SK-N-SH (cell line): ENCODE measurements at regions not wholly inside any gene's neighbourhood (a gene's known extent, or its start where the extent isn't known, plus 50 kb on each side); places are given as distances from the start of the nearest gene placed in this dataset.

Experiments used
- CTCF ChIA-PET: fragments of 300-600, 350-600 bp; formaldehyde crosslinking; extraction: SDS; loops from one replicate; lab custom pipeline; 2021; lab: Yijun Ruan, JAX
- POLR2A ChIA-PET: fragments of 350-600 bp; sonication (Branson Sonifier 250); formaldehyde crosslinking; extraction: SDS; loops from one replicate; lab custom pipeline; 2020; ENCODE audit warnings: antibody characterized with exemption, inconsistent platforms; lab: Yijun Ruan, JAX
- DNase-seq: peaks from one replicate; pipeline ENCODE4 v3.0.0; 2012
- H2AFZ ChIP-seq: fragments of 200-600 bp; sonication (generic); 2 replicates; pipeline ENCODE4 v1.8.1; 2016; ENCODE audit warnings: antibody characterized with exemption, mild to moderate bottlenecking, low read depth
- H3F3A ChIP-seq: fragments of 200-600 bp; sonication (generic); replicated peaks from 2 replicates; pipeline ENCODE3; 2016; ENCODE audit warnings: antibody characterized with exemption, mild to moderate bottlenecking; ENCODE audit not compliant: insufficient read depth
- H3K27ac ChIP-seq, 2 experiments: fragments of 200-500 bp in 1 of 2; fragments of 200-600 bp in 1 of 2; sonication (Bioruptor generic) in 1 of 2; sonication (generic), shearing (Covaris generic) in 1 of 2; 2 replicates each; pipeline versions ENCODE4 v1.5.1 to v1.6.1; 2014 to 2016; ENCODE audit warnings: low read depth in 2 of 2, inconsistent platforms in 1 of 2, low read length in 1 of 2, mild to moderate bottlenecking in 1 of 2, mixed read lengths in 1 of 2
- H3K27me3 ChIP-seq: fragments of 200-600 bp; sonication (generic), shearing (Covaris generic); 2 replicates; pipeline ENCODE4 v1.6.1; 2016; ENCODE audit warnings: mixed run types; ENCODE audit not compliant: insufficient read depth
- H3K36me3 ChIP-seq, 2 experiments: fragments of 200-500 bp in 1 of 2; fragments of 200-600 bp in 1 of 2; sonication (Bioruptor generic) in 1 of 2; sonication (generic) in 1 of 2; replicated peaks in 1 of 2; 2 replicates each; pipeline versions ENCODE3 to v1.5.1; 2014 to 2016; ENCODE audit warnings: low read length in 1 of 2, mild to moderate bottlenecking in 1 of 2; ENCODE audit not compliant: insufficient read depth in 2 of 2, control insufficient read depth in 1 of 2
- H3K4me1 ChIP-seq, 2 experiments: fragments of 200-500 bp in 1 of 2; fragments of 200-600 bp in 1 of 2; sonication (Bioruptor generic) in 1 of 2; sonication (generic), shearing (Covaris generic) in 1 of 2; 2 replicates each; pipeline versions ENCODE4 v1.5.1 to v1.6.1; 2014 to 2016; ENCODE audit warnings: low read depth in 1 of 2, low read length in 1 of 2, mixed run types in 1 of 2; ENCODE audit not compliant: insufficient read depth in 2 of 2, control insufficient read depth in 1 of 2
- H3K4me2 ChIP-seq: fragments of 200-600 bp; sonication (generic), shearing (Covaris generic); 2 replicates; pipeline ENCODE4 v1.6.1; 2017; ENCODE audit warnings: mixed run types
- H3K4me3 ChIP-seq, 2 experiments: fragments of 200-500 bp in 1 of 2; fragments of 200-600 bp in 1 of 2; sonication (Bioruptor generic) in 1 of 2; sonication (generic), shearing (Covaris generic) in 1 of 2; 2 replicates each; pipeline versions ENCODE4 v1.5.1 to v1.8.1; 2014 to 2016; ENCODE audit warnings: low read depth in 2 of 2, inconsistent platforms in 1 of 2, low read length in 1 of 2, mild to moderate bottlenecking in 1 of 2, mixed read lengths in 1 of 2, moderate library complexity in 1 of 2
- H3K79me2 ChIP-seq: fragments of 200-600 bp; sonication (generic); 2 replicates; pipeline ENCODE4 v1.8.1; 2017; ENCODE audit warnings: mild to moderate bottlenecking; ENCODE audit not compliant: insufficient read depth
- H3K9ac ChIP-seq: fragments of 200-600 bp; sonication (generic); 2 replicates; pipeline ENCODE4 v1.6.1; 2017; ENCODE audit warnings: mixed run types
- H3K9me2 ChIP-seq: fragments of 200-600 bp; sonication (generic); 2 replicates; pipeline ENCODE4 v1.6.1; 2017; ENCODE audit warnings: mixed run types
- H3K9me3 ChIP-seq: fragments of 200-600 bp; sonication (generic); 2 replicates; pipeline ENCODE4 v1.6.1; 2017; ENCODE audit warnings: mixed run types, mild to moderate bottlenecking, moderate library complexity
- H4K20me1 ChIP-seq: fragments of 200-600 bp; sonication (generic); 2 replicates; pipeline ENCODE4 v1.6.1; 2017; ENCODE audit warnings: mild to moderate bottlenecking, mixed run types; ENCODE audit not compliant: insufficient read depth
- ELF1 ChIP-seq: IDR thresholded peaks from 2 replicates; pipeline ENCODE4 v1.4.0; 2012
- EZH2phosphoT487 ChIP-seq: fragments of 200-600 bp; sonication (generic); IDR thresholded peaks from 2 replicates; pipeline ENCODE4 v1.6.1; 2017; ENCODE audit warnings: low read depth, mixed run types, mild to moderate bottlenecking, antibody characterized with exemption, moderate library complexity, borderline replicate concordance
- FOXM1 ChIP-seq: IDR thresholded peaks from 2 replicates; pipeline ENCODE4 v1.4.0; 2012; ENCODE audit warnings: low read depth, mild to moderate bottlenecking
- GATA2 ChIP-seq: sonication (generic); formaldehyde crosslinking; IDR thresholded peaks from 2 replicates; pipeline ENCODE4 v1.5.0; 2020; ENCODE audit warnings: mild to moderate bottlenecking, missing genetic modification reagents
- MEF2A ChIP-seq: IDR thresholded peaks from 2 replicates; pipeline ENCODE4 v1.4.0; 2012; ENCODE audit warnings: low read depth, borderline replicate concordance
- MXI1 ChIP-seq: IDR thresholded peaks from 2 replicates; pipeline ENCODE4 v1.6.1; 2012; ENCODE audit warnings: mild to moderate bottlenecking, low read depth, low read length, improper control_type of control experiment
- NFIC ChIP-seq: IDR thresholded peaks from 2 replicates; pipeline ENCODE4 v1.4.0; 2012; ENCODE audit warnings: borderline replicate concordance
- NRF1 ChIP-seq: IDR thresholded peaks from 2 replicates; pipeline ENCODE4 v1.6.1; 2012; ENCODE audit warnings: low read depth, mild to moderate bottlenecking, low read length
- PBX3 ChIP-seq: IDR thresholded peaks from 2 replicates; pipeline ENCODE4; 2012
- POLR2AphosphoS5 ChIP-seq: IDR thresholded peaks from 2 replicates; pipeline ENCODE4 v1.6.1; 2012; ENCODE audit warnings: low read depth, low read length
- RFX5 ChIP-seq: IDR thresholded peaks from 2 replicates; pipeline ENCODE4 v1.6.1; 2012; ENCODE audit warnings: mild to moderate bottlenecking, improper control_type of control experiment, low read length
- RXRA ChIP-seq: IDR thresholded peaks from 2 replicates; pipeline ENCODE4 v1.4.0; 2012; ENCODE audit warnings: low read depth, mild to moderate bottlenecking, borderline replicate concordance
- SMC3 ChIP-seq: IDR thresholded peaks from 2 replicates; pipeline ENCODE4 v1.6.1; 2012; ENCODE audit warnings: low read depth, low read length, improper control_type of control experiment
- TAF1 ChIP-seq: IDR thresholded peaks from 2 replicates; pipeline ENCODE4 v1.6.1; 2012; ENCODE audit warnings: low read depth, mild to moderate bottlenecking, low read length, moderate library complexity, borderline replicate concordance
- TCF12 ChIP-seq: IDR thresholded peaks from 2 replicates; pipeline ENCODE4 v1.4.0; 2012
- YY1 ChIP-seq: IDR thresholded peaks from 2 replicates; pipeline ENCODE4 v1.4.0; 2012; ENCODE audit warnings: low read depth, mild to moderate bottlenecking
- ZBTB33 ChIP-seq: IDR thresholded peaks from 2 replicates; pipeline ENCODE4 v1.4.0; 2012; ENCODE audit warnings: low read depth, borderline replicate concordance
- TF ChIP-seq, protein P1 (sequence below): IDR thresholded peaks from 2 replicates; pipeline ENCODE4 v1.4.0; 2012; ENCODE audit warnings: low read depth, borderline replicate concordance
- TF ChIP-seq, protein P2 (sequence below): fragments of 200-600 bp; sonication (generic); IDR thresholded peaks from 2 replicates; pipeline ENCODE4 v1.6.1; 2017; ENCODE audit warnings: antibody characterized with exemption, mild to moderate bottlenecking, moderate library complexity

DNA sequence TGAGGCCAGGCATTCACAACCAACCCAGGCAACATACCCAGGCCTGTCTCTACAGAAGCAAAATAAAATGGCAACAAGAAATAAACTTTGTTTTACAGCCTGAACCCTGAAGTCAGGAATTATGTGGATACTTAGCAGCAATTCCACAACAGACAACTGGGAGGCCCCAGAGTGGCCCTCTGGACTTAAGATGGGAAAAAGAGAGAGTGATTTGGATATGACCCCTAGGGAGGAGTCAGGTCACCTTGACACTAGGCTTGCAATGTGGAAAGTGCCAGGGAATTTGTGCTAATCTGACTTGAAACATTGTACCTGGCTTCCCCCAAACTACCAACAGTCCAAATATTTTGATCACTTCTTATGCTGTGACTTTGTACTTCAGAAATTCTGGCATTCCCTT, 193.1 kb downstream of the PARM1 start:
- H3K4me1 ChIP-seq: no peaks in the 10 kb centered on the region
- H3F3A ChIP-seq: no peaks in the 10 kb centered on the region
- H3K27me3 ChIP-seq: no peaks in the 10 kb centered on the region
- no peaks in the 10 kb centered on the region for H3K79me2 ChIP-seq
- no peak overlapping the region for H2AFZ ChIP-seq
- no peaks in the 10 kb centered on the region for H3K9me2 ChIP-seq
- POLR2A ChIA-PET: no interaction called here
- no peaks in the 10 kb centered on the region for H4K20me1 ChIP-seq
- CTCF ChIA-PET: no interaction called here
- H3K4me3 ChIP-seq: no peak overlapping the region
- no peak for DNase-seq
- H3K36me3 ChIP-seq: no peaks in the 10 kb centered on the region
- no peak overlapping the region for H3K9ac ChIP-seq
- H3K4me2 ChIP-seq: no peak overlapping the region
- no peak overlapping the region for H3K27ac ChIP-seq
- H3K9me3 ChIP-seq: no peaks in the 10 kb centered on the region
- no peak for TF ChIP-seq RXRA
- TF ChIP-seq RFX5: no peak
- no peak for TF ChIP-seq SMC3
- TF ChIP-seq NFIC: no peak
- TF ChIP-seq EZH2phosphoT487: no peak
- no peak for TF ChIP-seq TAF1
- TF ChIP-seq NRF1: no peak
- TF ChIP-seq FOXM1: no peak
- no peak for TF ChIP-seq ZBTB33
- TF ChIP-seq PBX3: no peak
- TF ChIP-seq, all 33 proteins: peak for 0

DNA sequence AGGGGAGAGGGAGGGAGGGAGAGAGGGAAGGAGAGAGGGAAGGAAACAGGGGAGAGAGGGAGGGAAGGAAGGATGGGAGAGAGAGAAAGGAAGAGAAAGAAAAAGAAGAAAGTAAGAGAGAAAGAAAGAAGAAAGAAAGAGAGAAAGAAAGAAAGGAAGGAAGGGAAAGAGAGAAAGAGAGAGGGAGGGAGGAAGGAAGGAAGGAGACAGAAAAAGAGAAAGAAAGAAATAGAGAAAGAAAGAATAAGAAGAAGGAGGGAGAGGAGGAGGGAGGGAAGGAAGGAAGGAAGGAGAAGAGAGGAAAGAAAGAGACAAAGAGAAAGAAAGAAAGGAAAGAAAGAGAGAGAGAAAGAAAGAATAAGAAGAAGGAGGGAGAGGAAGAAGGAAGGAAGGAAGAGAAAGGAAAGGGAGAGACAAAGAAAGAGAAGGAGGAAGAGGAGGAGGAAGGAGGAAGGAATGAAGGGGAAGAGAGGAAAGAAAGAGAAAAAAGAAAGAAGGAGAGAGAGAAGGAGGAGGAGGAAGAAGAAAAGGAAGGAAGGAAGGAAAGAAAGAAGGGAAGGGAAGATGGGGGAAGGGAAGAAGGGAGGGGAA, 189.6 kb downstream of the PARM1 start:
- no peaks in the 10 kb centered on the region for H3K36me3 ChIP-seq

More for the DNA sequence above, 189.6 kb downstream of the PARM1 start:
- no peak overlapping the region for H3K4me3 ChIP-seq
- no peaks in the 10 kb centered on the region for H3K9me2 ChIP-seq
- H3K9me3 ChIP-seq: no peaks in the 10 kb centered on the region
- TF ChIP-seq, protein P1, sequence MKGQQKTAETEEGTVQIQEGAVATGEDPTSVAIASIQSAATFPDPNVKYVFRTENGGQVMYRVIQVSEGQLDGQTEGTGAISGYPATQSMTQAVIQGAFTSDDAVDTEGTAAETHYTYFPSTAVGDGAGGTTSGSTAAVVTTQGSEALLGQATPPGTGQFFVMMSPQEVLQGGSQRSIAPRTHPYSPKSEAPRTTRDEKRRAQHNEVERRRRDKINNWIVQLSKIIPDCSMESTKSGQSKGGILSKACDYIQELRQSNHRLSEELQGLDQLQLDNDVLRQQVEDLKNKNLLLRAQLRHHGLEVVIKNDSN: no peak
- no peak for TF ChIP-seq ELF1
- TF ChIP-seq TCF12: no peak
- no peak for TF ChIP-seq GATA2 (CRISPR knock-in tag)
- TF ChIP-seq MXI1: no peak
- no peak for TF ChIP-seq MEF2A
- TF ChIP-seq YY1: no peak
- TF ChIP-seq RXRA: no peak
- TF ChIP-seq ZBTB33: no peak
- no peak for TF ChIP-seq PBX3
- TF ChIP-seq, protein P2, sequence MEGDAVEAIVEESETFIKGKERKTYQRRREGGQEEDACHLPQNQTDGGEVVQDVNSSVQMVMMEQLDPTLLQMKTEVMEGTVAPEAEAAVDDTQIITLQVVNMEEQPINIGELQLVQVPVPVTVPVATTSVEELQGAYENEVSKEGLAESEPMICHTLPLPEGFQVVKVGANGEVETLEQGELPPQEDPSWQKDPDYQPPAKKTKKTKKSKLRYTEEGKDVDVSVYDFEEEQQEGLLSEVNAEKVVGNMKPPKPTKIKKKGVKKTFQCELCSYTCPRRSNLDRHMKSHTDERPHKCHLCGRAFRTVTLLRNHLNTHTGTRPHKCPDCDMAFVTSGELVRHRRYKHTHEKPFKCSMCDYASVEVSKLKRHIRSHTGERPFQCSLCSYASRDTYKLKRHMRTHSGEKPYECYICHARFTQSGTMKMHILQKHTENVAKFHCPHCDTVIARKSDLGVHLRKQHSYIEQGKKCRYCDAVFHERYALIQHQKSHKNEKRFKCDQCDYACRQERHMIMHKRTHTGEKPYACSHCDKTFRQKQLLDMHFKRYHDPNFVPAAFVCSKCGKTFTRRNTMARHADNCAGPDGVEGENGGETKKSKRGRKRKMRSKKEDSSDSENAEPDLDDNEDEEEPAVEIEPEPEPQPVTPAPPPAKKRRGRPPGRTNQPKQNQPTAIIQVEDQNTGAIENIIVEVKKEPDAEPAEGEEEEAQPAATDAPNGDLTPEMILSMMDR: no peak
- no peak for TF ChIP-seq POLR2AphosphoS5
- H3K27ac ChIP-seq: no peak overlapping the region
- no peaks in the 10 kb centered on the region for H3K27me3 ChIP-seq
- ChIA-PET POLR2A (no interaction called here), CTCF (no interaction called here)
- H3F3A ChIP-seq: no peaks in the 10 kb centered on the region
- H3K4me1 ChIP-seq: no peaks in the 10 kb centered on the region
- H3K79me2 ChIP-seq: no peaks in the 10 kb centered on the region
- no peaks in the 10 kb centered on the region for H4K20me1 ChIP-seq
- no peak for DNase-seq
- no peak overlapping the region for H3K4me2 ChIP-seq
- H2AFZ ChIP-seq: no peak overlapping the region
- H3K9ac ChIP-seq: no peak overlapping the region
